ENCODE measurements at regions not wholly inside any gene's neighbourhood (a gene's known extent, or its start where the extent isn't known, plus 50 kb on each side); places are given as distances from the start of the nearest gene placed in this dataset.

DNA sequence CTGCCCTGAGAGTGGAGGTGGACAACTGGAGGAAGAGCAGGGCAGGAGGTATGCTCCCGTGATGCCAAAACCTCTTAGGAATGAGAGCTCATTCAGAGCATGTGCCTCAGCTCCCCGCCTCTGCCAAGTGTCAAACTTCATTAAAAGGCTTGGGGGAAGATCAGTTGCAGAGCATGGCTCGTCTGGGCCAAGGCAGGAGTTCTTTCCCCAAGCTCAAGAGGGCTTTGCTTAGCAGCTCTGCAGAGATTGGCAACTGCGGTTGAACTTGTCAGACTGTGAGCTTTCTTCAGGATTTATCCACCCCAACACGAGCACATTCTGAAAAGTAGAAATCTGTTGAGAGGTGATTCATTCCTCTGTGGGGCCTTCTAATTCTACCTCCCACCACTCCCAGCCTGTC lies 248.1 kb downstream of the HS3ST3A1 start:
- Histone ChIP-seq H3K36me3 (ENCODE audit: control insufficient read depth, insufficient read depth, low read length) (no peaks in the 10 kb centered on the region), H3K27ac (ENCODE audit: low read depth, low read length) (no peak overlapping the region), H3K4me3 (ENCODE audit: low read depth, low read length) (no peak overlapping the region), H3K9me3 (ENCODE audit: control insufficient read depth, insufficient read depth, low read depth, low read length) (no peaks in the 10 kb centered on the region), H3K9ac (ENCODE audit: low read length) (no peak overlapping the region), H3K27me3 (ENCODE audit: control insufficient read depth, insufficient read depth, low read length) (no peaks in the 10 kb centered on the region), H3K4me1 (ENCODE audit: control insufficient read depth, insufficient read depth, low read length) (no peaks in the 10 kb centered on the region)

DNA sequence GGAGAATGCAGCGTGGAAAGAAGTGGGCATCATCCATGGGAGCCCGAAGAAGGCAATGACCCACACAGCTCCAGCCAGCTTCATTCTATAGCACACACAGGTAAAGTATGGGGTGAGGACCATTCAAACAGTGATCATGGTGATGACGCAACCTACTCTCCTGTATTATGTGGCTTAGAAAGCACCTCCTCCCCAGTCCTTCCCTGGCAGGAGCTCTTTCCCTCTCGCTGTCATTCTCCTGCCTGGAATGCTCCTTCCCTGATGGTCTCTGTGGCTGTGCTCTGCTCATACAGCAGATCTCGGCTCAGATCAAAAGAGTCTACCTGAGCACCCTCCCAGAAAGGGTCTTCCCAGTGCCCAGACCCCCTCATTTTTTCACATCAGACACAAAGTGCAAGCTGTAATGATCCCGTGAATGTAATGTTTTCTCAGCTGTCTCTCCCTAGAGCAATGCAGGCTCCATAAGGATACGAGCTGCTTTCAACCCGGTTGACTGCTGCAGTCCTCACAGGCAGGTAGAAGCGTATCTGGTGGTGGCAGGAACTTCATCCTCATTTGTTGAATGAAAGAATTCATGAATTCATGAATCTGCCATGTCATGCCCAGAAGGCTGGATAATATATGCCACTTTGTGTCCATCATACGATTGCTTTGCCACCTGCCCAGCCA lies 248.8 kb downstream of the HS3ST3A1 start:
- Histone ChIP-seq H3K4me3 (ENCODE audit: low read depth, low read length) (no peak overlapping the region), H3K4me1 (ENCODE audit: control insufficient read depth, insufficient read depth, low read length) (no peaks in the 10 kb centered on the region), H3K36me3 (ENCODE audit: control insufficient read depth, insufficient read depth, low read length) (no peaks in the 10 kb centered on the region), H3K9me3 (ENCODE audit: control insufficient read depth, insufficient read depth, low read depth, low read length) (no peaks in the 10 kb centered on the region), H3K9ac (ENCODE audit: low read length) (no peak overlapping the region), H3K27ac (ENCODE audit: low read depth, low read length) (no peak overlapping the region), H3K27me3 (ENCODE audit: control insufficient read depth, insufficient read depth, low read length) (no peaks in the 10 kb centered on the region)

GRCh38 chr17:13351046-13351445 lies 250.7 kb downstream of the HS3ST3A1 start:
- Histone ChIP-seq H3K27me3 (ENCODE audit: control insufficient read depth, insufficient read depth, low read length) (no peaks in the 10 kb centered on the region), H3K9ac (ENCODE audit: low read length) (no peak overlapping the region), H3K36me3 (ENCODE audit: control insufficient read depth, insufficient read depth, low read length) (no peaks in the 10 kb centered on the region), H3K4me1 (ENCODE audit: control insufficient read depth, insufficient read depth, low read length) (peaks cover 7% of the 10 kb centered on the region), H3K27ac (ENCODE audit: low read depth, low read length) (no peak overlapping the region), H3K9me3 (ENCODE audit: control insufficient read depth, insufficient read depth, low read depth, low read length) (0 out of 2 replicates have a peak, but pooled peaks cover 3% of the 10 kb centered on the region), H3K4me3 (ENCODE audit: low read depth, low read length) (no peak overlapping the region)

- Histone ChIP-seq H3K9ac (ENCODE audit: low read length) (no peak overlapping the region), H3K36me3 (ENCODE audit: control insufficient read depth, insufficient read depth, low read length) (no peaks in the 10 kb centered on the region), H3K27ac (ENCODE audit: low read depth, low read length) (no peak overlapping the region), H3K4me3 (ENCODE audit: low read depth, low read length) (no peak overlapping the region), H3K9me3 (ENCODE audit: control insufficient read depth, insufficient read depth, low read depth, low read length) (0 out of 2 replicates have a peak, but pooled peaks cover 4% of the 10 kb centered on the region), H3K27me3 (ENCODE audit: control insufficient read depth, insufficient read depth, low read length) (no peaks in the 10 kb centered on the region), H3K4me1 (ENCODE audit: control insufficient read depth, insufficient read depth, low read length) (peaks cover 13% of the 10 kb centered on the region)
These were observed 251.3 kb downstream of the HS3ST3A1 start for GRCh38 chr17:13350466-13350865.

- no peaks in the 10 kb centered on the region for H3K27me3 ChIP-seq (ENCODE audit: control insufficient read depth, insufficient read depth, low read length)
- no peak overlapping the region for H3K9ac ChIP-seq (ENCODE audit: low read length)
- peaks cover 13% of the 10 kb centered on the region for H3K4me1 ChIP-seq (ENCODE audit: control insufficient read depth, insufficient read depth, low read length)
- no peaks in the 10 kb centered on the region for H3K36me3 ChIP-seq (ENCODE audit: control insufficient read depth, insufficient read depth, low read length)
- H3K4me3 ChIP-seq (ENCODE audit: low read depth, low read length) = no peak overlapping the region
- 0 out of 2 replicates have a peak, but pooled peaks cover 8% of the 10 kb centered on the region for H3K9me3 ChIP-seq (ENCODE audit: control insufficient read depth, insufficient read depth, low read depth, low read length)
- no peak overlapping the region for H3K27ac ChIP-seq (ENCODE audit: low read depth, low read length)
These were observed 254.6 kb downstream of the HS3ST3A1 start for GRCh38 chr17:13346996-13347762.

- H3K9ac ChIP-seq (ENCODE audit: low read length) = no peak overlapping the region
- H3K4me3 ChIP-seq (ENCODE audit: low read depth, low read length) = no peak overlapping the region
- H3K9me3 ChIP-seq (ENCODE audit: control insufficient read depth, insufficient read depth, low read depth, low read length) = 0 out of 2 replicates have a peak, but pooled peaks cover 8% of the 10 kb centered on the region
- H3K4me1 ChIP-seq (ENCODE audit: control insufficient read depth, insufficient read depth, low read length) = peaks cover 13% of the 10 kb centered on the region
- no peaks in the 10 kb centered on the region for H3K27me3 ChIP-seq (ENCODE audit: control insufficient read depth, insufficient read depth, low read length)
- no peaks in the 10 kb centered on the region for H3K36me3 ChIP-seq (ENCODE audit: control insufficient read depth, insufficient read depth, low read length)
- H3K27ac ChIP-seq (ENCODE audit: low read depth, low read length) = peak overlapping the region; percentile 49; the same call in 1 of the 2 replicates
These were observed 255.1 kb downstream of the HS3ST3A1 start for GRCh38 chr17:13346592-13346991.

GRCh38 chr17:13346081-13346533 lies 255.6 kb downstream of the HS3ST3A1 start:
- Histone ChIP-seq H3K36me3 (ENCODE audit: control insufficient read depth, insufficient read depth, low read length) (no peaks in the 10 kb centered on the region), H3K4me3 (ENCODE audit: low read depth, low read length) (no peak overlapping the region), H3K4me1 (ENCODE audit: control insufficient read depth, insufficient read depth, low read length) (peaks cover 13% of the 10 kb centered on the region), H3K27ac (ENCODE audit: low read depth, low read length) (no peak overlapping the region; the same call in 1 of the 2 replicates), H3K27me3 (ENCODE audit: control insufficient read depth, insufficient read depth, low read length) (no peaks in the 10 kb centered on the region), H3K9ac (ENCODE audit: low read length) (no peak overlapping the region), H3K9me3 (ENCODE audit: control insufficient read depth, insufficient read depth, low read depth, low read length) (0 out of 2 replicates have a peak, but pooled peaks cover 8% of the 10 kb centered on the region)

GRCh38 chr17:13338421-13338820 lies 263.3 kb downstream of the HS3ST3A1 start:
- Histone ChIP-seq H3K27ac (ENCODE audit: low read depth, low read length) (no peak overlapping the region), H3K4me3 (ENCODE audit: low read depth, low read length) (peak overlapping the region; percentile 43; the same call in 1 of the 2 replicates), H3K9ac (ENCODE audit: low read length) (no peak overlapping the region)

DNA sequence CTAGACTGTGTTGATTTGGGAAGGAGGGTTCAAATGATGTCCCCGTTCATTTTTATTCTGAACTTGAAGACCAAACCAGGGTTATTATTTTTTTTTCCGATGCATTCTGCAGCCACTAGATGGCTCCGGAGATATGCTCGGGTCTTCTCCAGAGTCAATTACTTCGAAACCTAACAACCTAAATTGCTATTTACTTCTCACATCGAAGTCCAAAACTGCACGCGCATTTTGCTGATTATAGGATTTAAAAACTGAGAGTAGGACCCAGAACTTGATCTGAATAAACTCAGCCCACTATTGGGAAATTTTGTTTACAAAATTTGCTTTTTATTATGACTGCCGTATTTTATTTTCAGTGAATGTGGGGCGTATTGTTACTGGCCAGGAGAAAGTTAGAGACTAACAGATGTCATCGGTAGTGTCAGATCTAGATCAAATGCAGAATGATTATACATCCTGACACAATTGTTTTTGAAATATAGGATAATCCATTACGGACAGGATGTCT lies 263.8 kb downstream of the HS3ST3A1 start:
- H3K36me3 ChIP-seq (ENCODE audit: control insufficient read depth, insufficient read depth, low read length) = no peaks in the 10 kb centered on the region
- H3K9ac ChIP-seq (ENCODE audit: low read length) = peak overlapping the region; percentile 41
- no peaks in the 10 kb centered on the region for H3K9me3 ChIP-seq (ENCODE audit: control insufficient read depth, insufficient read depth, low read depth, low read length)
- H3K27ac ChIP-seq (ENCODE audit: low read depth, low read length) = peak overlapping the region; percentile 37; the same call in 1 of the 2 replicates
- peaks cover 22% of the 10 kb centered on the region for H3K4me1 ChIP-seq (ENCODE audit: control insufficient read depth, insufficient read depth, low read length)
- peak overlapping the region; percentile 43 for H3K4me3 ChIP-seq (ENCODE audit: low read depth, low read length)
- H3K27me3 ChIP-seq (ENCODE audit: control insufficient read depth, insufficient read depth, low read length) = no peaks in the 10 kb centered on the region

More at GRCh38 chr17:13338421-13338820, 263.3 kb downstream of the HS3ST3A1 start:
- no peaks in the 10 kb centered on the region for H3K36me3 ChIP-seq (ENCODE audit: control insufficient read depth, insufficient read depth, low read length)
- peaks cover 22% of the 10 kb centered on the region for H3K4me1 ChIP-seq (ENCODE audit: control insufficient read depth, insufficient read depth, low read length)
- H3K9me3 ChIP-seq (ENCODE audit: control insufficient read depth, insufficient read depth, low read depth, low read length) = no peaks in the 10 kb centered on the region
- H3K27me3 ChIP-seq (ENCODE audit: control insufficient read depth, insufficient read depth, low read length) = no peaks in the 10 kb centered on the region

GRCh38 chr17:13337151-13337550 lies 264.6 kb downstream of the HS3ST3A1 start:
- H3K36me3 ChIP-seq (ENCODE audit: control insufficient read depth, insufficient read depth, low read length) = no peaks in the 10 kb centered on the region
- H3K4me3 ChIP-seq (ENCODE audit: low read depth, low read length) = peak overlapping the region; percentile 43
- no peaks in the 10 kb centered on the region for H3K27me3 ChIP-seq (ENCODE audit: control insufficient read depth, insufficient read depth, low read length)
- peaks cover 22% of the 10 kb centered on the region for H3K4me1 ChIP-seq (ENCODE audit: control insufficient read depth, insufficient read depth, low read length)
- no peaks in the 10 kb centered on the region for H3K9me3 ChIP-seq (ENCODE audit: control insufficient read depth, insufficient read depth, low read depth, low read length)
- H3K27ac ChIP-seq (ENCODE audit: low read depth, low read length) = peak overlapping the region; percentile 37
- peak overlapping the region; percentile 41 for H3K9ac ChIP-seq (ENCODE audit: low read length)

GRCh38 chr17:13334374-13334773 lies 267.4 kb downstream of the HS3ST3A1 start:
- H3K27ac ChIP-seq (ENCODE audit: low read depth, low read length) = no peak overlapping the region
- no peak overlapping the region for H3K4me3 ChIP-seq (ENCODE audit: low read depth, low read length)
- H3K9me3 ChIP-seq (ENCODE audit: control insufficient read depth, insufficient read depth, low read depth, low read length) = no peaks in the 10 kb centered on the region
- no peaks in the 10 kb centered on the region for H3K36me3 ChIP-seq (ENCODE audit: control insufficient read depth, insufficient read depth, low read length)
- H3K4me1 ChIP-seq (ENCODE audit: control insufficient read depth, insufficient read depth, low read length) = peaks cover 22% of the 10 kb centered on the region
- H3K9ac ChIP-seq (ENCODE audit: low read length) = no peak overlapping the region
- H3K27me3 ChIP-seq (ENCODE audit: control insufficient read depth, insufficient read depth, low read length) = no peaks in the 10 kb centered on the region

Measured in HUES6 (cell line).